SK-N-SH (cell line): ENCODE measurements at regions not wholly inside any gene's neighbourhood (a gene's known extent, or its start where the extent isn't known, plus 50 kb on each side); places are given as distances from the start of the nearest gene placed in this dataset.

Experiments
- CTCF ChIA-PET: fragments of 300-600, 350-600 bp; formaldehyde crosslinking; extraction: SDS; loops from one replicate; lab custom pipeline; 2021; lab: Yijun Ruan, JAX
- POLR2A ChIA-PET: fragments of 350-600 bp; sonication (Branson Sonifier 250); formaldehyde crosslinking; extraction: SDS; loops from one replicate; lab custom pipeline; 2020; ENCODE audit warnings: antibody characterized with exemption, inconsistent platforms; lab: Yijun Ruan, JAX
- DNase-seq: peaks from one replicate; pipeline ENCODE4 v3.0.0; 2012
- H2AFZ ChIP-seq: fragments of 200-600 bp; sonication (generic); 2 replicates; pipeline ENCODE4 v1.8.1; 2016; ENCODE audit warnings: antibody characterized with exemption, mild to moderate bottlenecking, low read depth
- H3F3A ChIP-seq: fragments of 200-600 bp; sonication (generic); replicated peaks from 2 replicates; pipeline ENCODE3; 2016; ENCODE audit warnings: antibody characterized with exemption, mild to moderate bottlenecking; ENCODE audit not compliant: insufficient read depth
- H3K27ac ChIP-seq, 2 experiments: fragments of 200-500 bp in 1 of 2; fragments of 200-600 bp in 1 of 2; sonication (Bioruptor generic) in 1 of 2; sonication (generic), shearing (Covaris generic) in 1 of 2; 2 replicates each; pipeline versions ENCODE4 v1.5.1 to v1.6.1; 2014 to 2016; ENCODE audit warnings: low read depth in 2 of 2, inconsistent platforms in 1 of 2, low read length in 1 of 2, mild to moderate bottlenecking in 1 of 2, mixed read lengths in 1 of 2
- H3K27me3 ChIP-seq: fragments of 200-600 bp; sonication (generic), shearing (Covaris generic); 2 replicates; pipeline ENCODE4 v1.6.1; 2016; ENCODE audit warnings: mixed run types; ENCODE audit not compliant: insufficient read depth
- H3K36me3 ChIP-seq, 2 experiments: fragments of 200-500 bp in 1 of 2; fragments of 200-600 bp in 1 of 2; sonication (Bioruptor generic) in 1 of 2; sonication (generic) in 1 of 2; replicated peaks in 1 of 2; 2 replicates each; pipeline versions ENCODE3 to v1.5.1; 2014 to 2016; ENCODE audit warnings: low read length in 1 of 2, mild to moderate bottlenecking in 1 of 2; ENCODE audit not compliant: insufficient read depth in 2 of 2, control insufficient read depth in 1 of 2
- H3K4me1 ChIP-seq, 2 experiments: fragments of 200-500 bp in 1 of 2; fragments of 200-600 bp in 1 of 2; sonication (Bioruptor generic) in 1 of 2; sonication (generic), shearing (Covaris generic) in 1 of 2; 2 replicates each; pipeline versions ENCODE4 v1.5.1 to v1.6.1; 2014 to 2016; ENCODE audit warnings: low read depth in 1 of 2, low read length in 1 of 2, mixed run types in 1 of 2; ENCODE audit not compliant: insufficient read depth in 2 of 2, control insufficient read depth in 1 of 2
- H3K4me2 ChIP-seq: fragments of 200-600 bp; sonication (generic), shearing (Covaris generic); 2 replicates; pipeline ENCODE4 v1.6.1; 2017; ENCODE audit warnings: mixed run types
- H3K4me3 ChIP-seq, 2 experiments: fragments of 200-500 bp in 1 of 2; fragments of 200-600 bp in 1 of 2; sonication (Bioruptor generic) in 1 of 2; sonication (generic), shearing (Covaris generic) in 1 of 2; 2 replicates each; pipeline versions ENCODE4 v1.5.1 to v1.8.1; 2014 to 2016; ENCODE audit warnings: low read depth in 2 of 2, inconsistent platforms in 1 of 2, low read length in 1 of 2, mild to moderate bottlenecking in 1 of 2, mixed read lengths in 1 of 2, moderate library complexity in 1 of 2
- H3K79me2 ChIP-seq: fragments of 200-600 bp; sonication (generic); 2 replicates; pipeline ENCODE4 v1.8.1; 2017; ENCODE audit warnings: mild to moderate bottlenecking; ENCODE audit not compliant: insufficient read depth
- H3K9ac ChIP-seq: fragments of 200-600 bp; sonication (generic); 2 replicates; pipeline ENCODE4 v1.6.1; 2017; ENCODE audit warnings: mixed run types
- H3K9me2 ChIP-seq: fragments of 200-600 bp; sonication (generic); 2 replicates; pipeline ENCODE4 v1.6.1; 2017; ENCODE audit warnings: mixed run types
- H3K9me3 ChIP-seq: fragments of 200-600 bp; sonication (generic); 2 replicates; pipeline ENCODE4 v1.6.1; 2017; ENCODE audit warnings: mixed run types, mild to moderate bottlenecking, moderate library complexity
- H4K20me1 ChIP-seq: fragments of 200-600 bp; sonication (generic); 2 replicates; pipeline ENCODE4 v1.6.1; 2017; ENCODE audit warnings: mild to moderate bottlenecking, mixed run types; ENCODE audit not compliant: insufficient read depth
- CHD2 ChIP-seq: fragments of 150-350 bp; IDR thresholded peaks from 2 replicates; pipeline ENCODE4 v1.6.1; 2018; ENCODE audit warnings: low read length; ENCODE audit not compliant: partially characterized antibody
- CTCF ChIP-seq: fragments of 200-600 bp; sonication (generic); IDR thresholded peaks from 2 replicates; pipeline ENCODE4 v1.6.1; 2017; ENCODE audit warnings: antibody characterized with exemption, mild to moderate bottlenecking, moderate library complexity
- EP300 ChIP-seq, 2 experiments: IDR thresholded peaks; 2 replicates each; pipeline versions ENCODE4 v1.4.0 to v1.6.1; 2012; ENCODE audit warnings: borderline replicate concordance in 1 of 2, low read depth in 1 of 2, low read length in 1 of 2
- EZH2phosphoT487 ChIP-seq: fragments of 200-600 bp; sonication (generic); IDR thresholded peaks from 2 replicates; pipeline ENCODE4 v1.6.1; 2017; ENCODE audit warnings: low read depth, mixed run types, mild to moderate bottlenecking, antibody characterized with exemption, moderate library complexity, borderline replicate concordance
- FOSL2 ChIP-seq: IDR thresholded peaks from 2 replicates; pipeline ENCODE4 v1.4.0; 2012; ENCODE audit warnings: low read depth, mild to moderate bottlenecking, moderate library complexity, borderline replicate concordance
- FOXJ3 ChIP-seq: sonication (generic); formaldehyde crosslinking; IDR thresholded peaks from 2 replicates; pipeline ENCODE4 v1.5.1; 2020; ENCODE audit warnings: mild to moderate bottlenecking, missing genetic modification reagents
- FOXM1 ChIP-seq: IDR thresholded peaks from 2 replicates; pipeline ENCODE4 v1.4.0; 2012; ENCODE audit warnings: low read depth, mild to moderate bottlenecking
- JUND ChIP-seq: IDR thresholded peaks from 2 replicates; pipeline ENCODE4 v1.4.0; 2012
- MXI1 ChIP-seq: IDR thresholded peaks from 2 replicates; pipeline ENCODE4 v1.6.1; 2012; ENCODE audit warnings: mild to moderate bottlenecking, low read depth, low read length, improper control_type of control experiment
- NRF1 ChIP-seq: IDR thresholded peaks from 2 replicates; pipeline ENCODE4 v1.6.1; 2012; ENCODE audit warnings: low read depth, mild to moderate bottlenecking, low read length
- POLR2AphosphoS5 ChIP-seq: IDR thresholded peaks from 2 replicates; pipeline ENCODE4 v1.6.1; 2012; ENCODE audit warnings: low read depth, low read length
- RAD21 ChIP-seq: IDR thresholded peaks from 2 replicates; pipeline ENCODE4 v1.6.1; 2012; ENCODE audit warnings: mild to moderate bottlenecking, low read length
- RXRA ChIP-seq: IDR thresholded peaks from 2 replicates; pipeline ENCODE4 v1.4.0; 2012; ENCODE audit warnings: low read depth, mild to moderate bottlenecking, borderline replicate concordance
- TAF1 ChIP-seq: IDR thresholded peaks from 2 replicates; pipeline ENCODE4 v1.6.1; 2012; ENCODE audit warnings: low read depth, mild to moderate bottlenecking, low read length, moderate library complexity, borderline replicate concordance
- USF1 ChIP-seq: IDR thresholded peaks from 2 replicates; pipeline ENCODE4 v1.4.0; 2012; ENCODE audit warnings: low read depth, borderline replicate concordance
- WGBS: methylation state at CpG from one replicate; pipeline ENCODE4 v1.1.6; 2017; ENCODE audit warnings: low lambda C conversion rate; 5-methylcytosine and 5-hydroxymethylcytosine counted together
- TF ChIP-seq, protein P1 (sequence below): IDR thresholded peaks from 2 replicates; pipeline ENCODE4 v1.4.0; 2012; ENCODE audit warnings: low read depth
- TF ChIP-seq, protein P2 (sequence below): IDR thresholded peaks from 2 replicates; pipeline ENCODE4; 2012
- TF ChIP-seq, protein P3 (sequence below): IDR thresholded peaks from 2 replicates; pipeline ENCODE4 v1.6.1; 2012; ENCODE audit warnings: mild to moderate bottlenecking, low read depth, low read length, moderate library complexity
- TF ChIP-seq, protein P4 (sequence below): fragments of 150-350 bp; IDR thresholded peaks from 2 replicates; pipeline ENCODE4 v1.6.1; 2017; ENCODE audit warnings: antibody characterized with exemption, low read length, low read depth, borderline replicate concordance

GRCh38 chr16:49929626-49930025, 73.7 kb upstream of the ZNF423 start:
- H3K9me3 ChIP-seq, result no peaks in the 10 kb centered on the region
- no peaks in the 10 kb centered on the region for H4K20me1 ChIP-seq
- H3K79me2 ChIP-seq, result no peaks in the 10 kb centered on the region
- no peaks in the 10 kb centered on the region for H3K4me1 ChIP-seq
- H3K9ac ChIP-seq, result no peak overlapping the region
- H3K27me3 ChIP-seq, result no peaks in the 10 kb centered on the region; the same call in 1 of the 2 replicates
- no peak overlapping the region for H3K27ac ChIP-seq
- CTCF ChIA-PET, result interaction anchor here (4.5 kb wide), 1 partner anchor 8 kb away, joined by 28 read pairs; no protein-coding TSS in a partner anchor
- H3F3A ChIP-seq, result no peaks in the 10 kb centered on the region
- no peak overlapping the region for H2AFZ ChIP-seq
- TF ChIP-seq, protein P1, sequence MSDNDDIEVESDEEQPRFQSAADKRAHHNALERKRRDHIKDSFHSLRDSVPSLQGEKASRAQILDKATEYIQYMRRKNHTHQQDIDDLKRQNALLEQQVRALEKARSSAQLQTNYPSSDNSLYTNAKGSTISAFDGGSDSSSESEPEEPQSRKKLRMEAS, result no peak
- TF ChIP-seq JUND, result no peak
- no peak for TF ChIP-seq CTCF
- TF ChIP-seq USF1, result no peak
- no peak for TF ChIP-seq EZH2phosphoT487
- TF ChIP-seq FOXM1, result no peak
- TF ChIP-seq, protein P2, sequence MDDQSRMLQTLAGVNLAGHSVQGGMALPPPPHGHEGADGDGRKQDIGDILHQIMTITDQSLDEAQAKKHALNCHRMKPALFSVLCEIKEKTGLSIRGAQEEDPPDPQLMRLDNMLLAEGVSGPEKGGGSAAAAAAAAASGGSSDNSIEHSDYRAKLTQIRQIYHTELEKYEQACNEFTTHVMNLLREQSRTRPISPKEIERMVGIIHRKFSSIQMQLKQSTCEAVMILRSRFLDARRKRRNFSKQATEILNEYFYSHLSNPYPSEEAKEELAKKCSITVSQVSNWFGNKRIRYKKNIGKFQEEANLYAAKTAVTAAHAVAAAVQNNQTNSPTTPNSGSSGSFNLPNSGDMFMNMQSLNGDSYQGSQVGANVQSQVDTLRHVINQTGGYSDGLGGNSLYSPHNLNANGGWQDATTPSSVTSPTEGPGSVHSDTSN, result no peak
- TF ChIP-seq, protein P3, sequence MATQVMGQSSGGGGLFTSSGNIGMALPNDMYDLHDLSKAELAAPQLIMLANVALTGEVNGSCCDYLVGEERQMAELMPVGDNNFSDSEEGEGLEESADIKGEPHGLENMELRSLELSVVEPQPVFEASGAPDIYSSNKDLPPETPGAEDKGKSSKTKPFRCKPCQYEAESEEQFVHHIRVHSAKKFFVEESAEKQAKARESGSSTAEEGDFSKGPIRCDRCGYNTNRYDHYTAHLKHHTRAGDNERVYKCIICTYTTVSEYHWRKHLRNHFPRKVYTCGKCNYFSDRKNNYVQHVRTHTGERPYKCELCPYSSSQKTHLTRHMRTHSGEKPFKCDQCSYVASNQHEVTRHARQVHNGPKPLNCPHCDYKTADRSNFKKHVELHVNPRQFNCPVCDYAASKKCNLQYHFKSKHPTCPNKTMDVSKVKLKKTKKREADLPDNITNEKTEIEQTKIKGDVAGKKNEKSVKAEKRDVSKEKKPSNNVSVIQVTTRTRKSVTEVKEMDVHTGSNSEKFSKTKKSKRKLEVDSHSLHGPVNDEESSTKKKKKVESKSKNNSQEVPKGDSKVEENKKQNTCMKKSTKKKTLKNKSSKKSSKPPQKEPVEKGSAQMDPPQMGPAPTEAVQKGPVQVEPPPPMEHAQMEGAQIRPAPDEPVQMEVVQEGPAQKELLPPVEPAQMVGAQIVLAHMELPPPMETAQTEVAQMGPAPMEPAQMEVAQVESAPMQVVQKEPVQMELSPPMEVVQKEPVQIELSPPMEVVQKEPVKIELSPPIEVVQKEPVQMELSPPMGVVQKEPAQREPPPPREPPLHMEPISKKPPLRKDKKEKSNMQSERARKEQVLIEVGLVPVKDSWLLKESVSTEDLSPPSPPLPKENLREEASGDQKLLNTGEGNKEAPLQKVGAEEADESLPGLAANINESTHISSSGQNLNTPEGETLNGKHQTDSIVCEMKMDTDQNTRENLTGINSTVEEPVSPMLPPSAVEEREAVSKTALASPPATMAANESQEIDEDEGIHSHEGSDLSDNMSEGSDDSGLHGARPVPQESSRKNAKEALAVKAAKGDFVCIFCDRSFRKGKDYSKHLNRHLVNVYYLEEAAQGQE, result no peak
- TF ChIP-seq NRF1, result no peak
- TF ChIP-seq FOSL2, result no peak
- no peak for TF ChIP-seq POLR2AphosphoS5
- no peak for TF ChIP-seq RAD21
- TF ChIP-seq RXRA, result no peak
- no peak for TF ChIP-seq TAF1
- TF ChIP-seq, protein P4, sequence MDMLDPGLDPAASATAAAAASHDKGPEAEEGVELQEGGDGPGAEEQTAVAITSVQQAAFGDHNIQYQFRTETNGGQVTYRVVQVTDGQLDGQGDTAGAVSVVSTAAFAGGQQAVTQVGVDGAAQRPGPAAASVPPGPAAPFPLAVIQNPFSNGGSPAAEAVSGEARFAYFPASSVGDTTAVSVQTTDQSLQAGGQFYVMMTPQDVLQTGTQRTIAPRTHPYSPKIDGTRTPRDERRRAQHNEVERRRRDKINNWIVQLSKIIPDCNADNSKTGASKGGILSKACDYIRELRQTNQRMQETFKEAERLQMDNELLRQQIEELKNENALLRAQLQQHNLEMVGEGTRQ, result no peak
- no peak for TF ChIP-seq MXI1
- TF ChIP-seq FOXJ3 (CRISPR knock-in tag), result no peak
- TF ChIP-seq CHD2, result no peak
- no peak for TF ChIP-seq EP300 (IDR thresholded peaks at IDR 0.05; ENCODE audit: borderline replicate concordance in 1 of 2, low read depth in 1 of 2, low read length in 1 of 2)
- no peaks in the 10 kb centered on the region for H3K36me3 ChIP-seq
- POLR2A ChIA-PET, result no interaction called here
- 37% methylated on average over 3 of the region's 3 CpGs for WGBS
- H3K9me2 ChIP-seq, result no peaks in the 10 kb centered on the region
- DNase-seq, result no peak
- H3K4me3 ChIP-seq, result no peak overlapping the region
- no peak overlapping the region for H3K4me2 ChIP-seq
